T47D (cell line): ENCODE measurements at regions not wholly inside any gene's neighbourhood (a gene's known extent, or its start where the extent isn't known, plus 50 kb on each side); places are given as distances from the start of the nearest gene placed in this dataset.

Source experiments
- DNase-seq, 2 experiments: peaks; one replicate each; pipeline versions ENCODE4 v3.0.0 to v3.0.0-alpha.2; 2011 to 2012; ENCODE audit warnings: low read depth in 1 of 2, low spot score in 1 of 2
- JUND ChIP-seq: IDR thresholded peaks from 2 replicates; pipeline ENCODE4 v1.6.1; 2012; ENCODE audit warnings: low read depth
- in situ Hi-C: cut with HindIII; loops from 2 replicates; pipeline ENCODE4 v1.10.0; 2016; ENCODE audit warnings: low sequenced_read_pairs, low pct_unique_long_range_greater_than_20kb

GRCh38 chr4:132498215-132498614, 650.9 kb upstream of the PCDH10 start:
- no peak for DNase-seq
- TF ChIP-seq JUND: no peak
- in situ Hi-C loops: no loop called here

- in situ Hi-C loops: no loop called here
- no peak for DNase-seq
- TF ChIP-seq JUND: no peak
Measured at GRCh38 chr4:132502096-132502552, 647.0 kb upstream of the PCDH10 start.

- in situ Hi-C loops: no loop called here
- no peak for DNase-seq
- TF ChIP-seq JUND: no peak
Measured at GRCh38 chr4:132504438-132504837, 644.7 kb upstream of the PCDH10 start.

GRCh38 chr4:132506568-132506967, 642.5 kb upstream of the PCDH10 start:
- no peak for DNase-seq
- in situ Hi-C loops: no loop called here
- no peak for TF ChIP-seq JUND

- in situ Hi-C loops: no loop called here
- DNase-seq: no peak
- TF ChIP-seq JUND: no peak
Measured at GRCh38 chr4:132513491-132513890, 635.6 kb upstream of the PCDH10 start.

- in situ Hi-C loops: no loop called here
- TF ChIP-seq JUND: no peak
- no peak for DNase-seq
Measured at GRCh38 chr4:132526652-132527051, 622.4 kb upstream of the PCDH10 start.

GRCh38 chr4:132527817-132528216, 621.3 kb upstream of the PCDH10 start:
- TF ChIP-seq JUND: no peak
- in situ Hi-C loops: no loop called here
- DNase-seq: no peak

- no peak for TF ChIP-seq JUND
- no peak for DNase-seq
- in situ Hi-C loops: no loop called here
Measured at GRCh38 chr4:132530861-132531260, 618.2 kb upstream of the PCDH10 start.

- in situ Hi-C loops: no loop called here
- TF ChIP-seq JUND: no peak
- DNase-seq: peak in 1 of 2 experiments; percentile 3
Measured at GRCh38 chr4:132540268-132540667, 608.8 kb upstream of the PCDH10 start.

- DNase-seq: peak in 1 of 2 experiments; percentile 45
Measured at GRCh38 chr4:132540797-132541196, 608.3 kb upstream of the PCDH10 start.

GRCh38 chr4:132542228-132542627, 606.9 kb upstream of the PCDH10 start:
- in situ Hi-C loops: no loop called here
- no peak for TF ChIP-seq JUND

More at GRCh38 chr4:132540797-132541196, 608.3 kb upstream of the PCDH10 start:
- TF ChIP-seq JUND: no peak
- in situ Hi-C loops: no loop called here

GRCh38 chr4:132548463-132548862, 600.6 kb upstream of the PCDH10 start:
- DNase-seq: no peak
- in situ Hi-C loops: no loop called here
- no peak for TF ChIP-seq JUND

More at GRCh38 chr4:132542228-132542627, 606.9 kb upstream of the PCDH10 start:
- DNase-seq: no peak

- in situ Hi-C loops: no loop called here
- no peak for TF ChIP-seq JUND
- DNase-seq: no peak
Measured at GRCh38 chr4:132556316-132556715, 592.8 kb upstream of the PCDH10 start.

GRCh38 chr4:132557660-132558059, 591.4 kb upstream of the PCDH10 start:
- TF ChIP-seq JUND: no peak
- DNase-seq: peak in 1 of 2 experiments; percentile 9
- in situ Hi-C loops: no loop called here
